ENCODE measurements at regions not wholly inside any gene's neighbourhood (a gene's known extent, or its start where the extent isn't known, plus 50 kb on each side); places are given as distances from the start of the nearest gene placed in this dataset.

DNA sequence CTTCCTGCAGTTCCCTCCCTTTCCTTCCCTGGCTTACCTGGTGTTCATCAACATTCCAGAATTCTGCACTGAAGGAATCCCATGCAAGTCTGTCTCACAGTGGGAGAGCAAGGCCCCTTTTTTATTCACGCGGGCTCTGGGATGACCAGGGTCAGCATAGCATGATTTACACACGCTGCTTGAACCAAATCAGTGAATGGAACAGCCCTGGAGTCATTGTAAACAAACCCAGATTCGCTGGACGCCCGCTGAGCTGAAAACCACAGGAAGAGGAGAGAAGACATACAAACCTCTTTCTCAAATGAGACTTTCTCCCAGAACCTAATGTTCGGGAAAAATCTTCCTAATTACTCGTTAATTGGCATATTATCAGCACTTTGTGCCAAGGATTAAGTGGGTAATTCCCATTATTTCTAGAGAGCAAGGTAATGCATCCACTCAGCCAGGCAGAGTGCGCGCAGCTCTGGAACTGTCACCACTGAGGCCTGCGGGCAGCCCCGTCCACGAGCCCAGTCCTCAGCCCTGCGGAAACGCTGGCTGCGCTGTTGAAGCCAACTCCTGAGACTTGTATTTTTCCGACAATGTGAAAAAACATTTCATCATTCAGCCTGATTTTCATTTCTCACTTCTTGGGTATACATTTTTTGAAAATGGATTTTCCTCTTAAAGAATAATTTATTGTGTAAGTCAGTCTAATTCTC is 140.0 kb downstream of the ETS2 start:
- Histone ChIP-seq H3K27me3 (ENCODE audit: control insufficient read depth in 3 of 3, insufficient read depth in 3 of 3, low read length in 3 of 3) (no peaks in the 10 kb centered on the region), H3K4me3 (ENCODE audit: low read length in 3 of 3) (no peak overlapping the region), H3K9ac (ENCODE audit: low read depth in 1 of 3, low read length in 3 of 3) (no peak overlapping the region), H3K27ac (ENCODE audit: low read depth, low read length) (no peak overlapping the region), H3K36me3 (ENCODE audit: control insufficient read depth in 3 of 3, insufficient read depth in 3 of 3, low read length in 3 of 3) (no peaks in the 10 kb centered on the region), H3K9me3 (ENCODE audit: control insufficient read depth in 3 of 3, low read length in 3 of 3) (no peaks in the 10 kb centered on the region), H3K4me1 (ENCODE audit: control insufficient read depth in 3 of 3, insufficient read depth in 3 of 3, low read length in 3 of 3) (no peaks in the 10 kb centered on the region)

DNA sequence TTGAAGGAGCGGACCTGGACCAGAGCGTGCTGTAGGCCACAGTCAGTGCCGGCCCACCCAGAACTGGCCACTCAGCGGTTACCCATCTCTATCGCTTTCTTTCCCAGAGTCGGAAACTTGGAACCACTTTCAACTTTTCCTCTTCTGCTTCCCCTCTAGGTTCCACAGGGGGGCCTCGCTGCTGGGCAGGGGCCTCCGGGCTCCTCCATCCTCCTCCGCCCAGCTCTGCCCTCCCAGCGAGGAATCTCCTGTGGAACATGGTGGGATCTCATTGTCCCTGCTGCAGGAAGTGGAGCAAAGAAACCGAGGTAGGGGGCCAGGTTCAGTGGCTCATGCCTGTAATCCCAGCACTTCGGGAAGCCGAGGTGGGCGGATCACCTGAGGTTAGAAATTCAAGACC is 139.2 kb downstream of the ETS2 start:
- no peaks in the 10 kb centered on the region for H3K4me1 ChIP-seq (ENCODE audit: control insufficient read depth in 3 of 3, insufficient read depth in 3 of 3, low read length in 3 of 3)
- H3K9me3 ChIP-seq (ENCODE audit: control insufficient read depth in 3 of 3, low read length in 3 of 3) = no peaks in the 10 kb centered on the region
- H3K9ac ChIP-seq (ENCODE audit: low read depth in 1 of 3, low read length in 3 of 3) = no peak overlapping the region
- H3K27ac ChIP-seq (ENCODE audit: low read depth, low read length) = no peak overlapping the region
- no peak overlapping the region for H3K4me3 ChIP-seq (ENCODE audit: low read length in 3 of 3)
- no peaks in the 10 kb centered on the region for H3K27me3 ChIP-seq (ENCODE audit: control insufficient read depth in 3 of 3, insufficient read depth in 3 of 3, low read length in 3 of 3)
- H3K36me3 ChIP-seq (ENCODE audit: control insufficient read depth in 3 of 3, insufficient read depth in 3 of 3, low read length in 3 of 3) = no peaks in the 10 kb centered on the region

DNA sequence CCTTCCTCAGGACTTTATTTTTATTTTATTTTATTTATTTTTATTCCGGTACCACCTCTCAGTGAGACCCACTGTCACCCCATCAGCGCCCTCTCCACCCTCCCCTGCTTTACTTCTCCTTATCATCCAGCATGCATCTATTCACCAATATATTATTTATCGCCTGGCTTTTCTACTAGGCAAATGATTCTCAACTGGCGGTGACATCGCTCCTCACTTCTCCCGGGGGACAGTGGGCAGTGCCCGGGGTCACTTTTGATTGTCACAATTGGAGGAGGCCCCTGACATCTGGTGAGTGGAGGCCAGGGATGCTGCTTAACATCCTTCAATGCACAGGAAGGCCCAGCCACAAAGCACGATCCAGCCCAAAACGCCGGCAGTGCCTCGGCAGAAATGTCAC is 138.7 kb downstream of the ETS2 start:
- H3K36me3 ChIP-seq (ENCODE audit: control insufficient read depth in 3 of 3, insufficient read depth in 3 of 3, low read length in 3 of 3) = no peaks in the 10 kb centered on the region
- H3K27me3 ChIP-seq (ENCODE audit: control insufficient read depth in 3 of 3, insufficient read depth in 3 of 3, low read length in 3 of 3) = no peaks in the 10 kb centered on the region
- H3K27ac ChIP-seq (ENCODE audit: low read depth, low read length) = no peak overlapping the region
- no peak overlapping the region for H3K4me3 ChIP-seq (ENCODE audit: low read length in 3 of 3)
- H3K9ac ChIP-seq (ENCODE audit: low read depth in 1 of 3, low read length in 3 of 3) = no peak overlapping the region
- no peaks in the 10 kb centered on the region for H3K9me3 ChIP-seq (ENCODE audit: control insufficient read depth in 3 of 3, low read length in 3 of 3)
- H3K4me1 ChIP-seq (ENCODE audit: control insufficient read depth in 3 of 3, insufficient read depth in 3 of 3, low read length in 3 of 3) = no peaks in the 10 kb centered on the region

DNA sequence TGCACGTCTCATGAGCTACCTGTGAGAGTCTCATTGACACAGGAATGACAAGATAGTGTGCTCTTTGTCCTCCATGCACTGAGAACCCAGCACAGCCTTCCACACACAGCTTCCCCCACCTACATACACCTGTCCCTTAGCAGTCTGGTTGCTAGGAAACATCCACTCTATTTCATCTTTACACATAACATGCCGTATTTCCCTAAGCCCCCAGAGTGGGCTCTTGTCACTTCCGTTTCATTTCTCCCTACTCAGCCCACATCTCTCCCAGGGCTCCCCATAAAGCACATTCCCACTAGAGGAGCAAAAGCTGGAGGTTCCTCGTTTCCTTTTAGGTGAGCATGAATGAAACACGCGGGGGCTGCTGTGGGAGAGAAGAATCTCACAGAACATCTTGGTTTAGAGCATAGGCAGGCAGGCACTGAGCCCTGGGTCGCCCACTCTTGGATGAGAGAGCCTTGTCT is 137.1 kb downstream of the ETS2 start:
- H3K9me3 ChIP-seq (ENCODE audit: control insufficient read depth in 3 of 3, low read length in 3 of 3) = no peaks in the 10 kb centered on the region
- H3K4me1 ChIP-seq (ENCODE audit: control insufficient read depth in 3 of 3, insufficient read depth in 3 of 3, low read length in 3 of 3) = no peaks in the 10 kb centered on the region
- no peak overlapping the region for H3K4me3 ChIP-seq (ENCODE audit: low read length in 3 of 3)
- H3K36me3 ChIP-seq (ENCODE audit: control insufficient read depth in 3 of 3, insufficient read depth in 3 of 3, low read length in 3 of 3) = no peaks in the 10 kb centered on the region
- no peaks in the 10 kb centered on the region for H3K27me3 ChIP-seq (ENCODE audit: control insufficient read depth in 3 of 3, insufficient read depth in 3 of 3, low read length in 3 of 3)
- H3K27ac ChIP-seq (ENCODE audit: low read depth, low read length) = no peak overlapping the region
- no peak overlapping the region for H3K9ac ChIP-seq (ENCODE audit: low read depth in 1 of 3, low read length in 3 of 3)

DNA sequence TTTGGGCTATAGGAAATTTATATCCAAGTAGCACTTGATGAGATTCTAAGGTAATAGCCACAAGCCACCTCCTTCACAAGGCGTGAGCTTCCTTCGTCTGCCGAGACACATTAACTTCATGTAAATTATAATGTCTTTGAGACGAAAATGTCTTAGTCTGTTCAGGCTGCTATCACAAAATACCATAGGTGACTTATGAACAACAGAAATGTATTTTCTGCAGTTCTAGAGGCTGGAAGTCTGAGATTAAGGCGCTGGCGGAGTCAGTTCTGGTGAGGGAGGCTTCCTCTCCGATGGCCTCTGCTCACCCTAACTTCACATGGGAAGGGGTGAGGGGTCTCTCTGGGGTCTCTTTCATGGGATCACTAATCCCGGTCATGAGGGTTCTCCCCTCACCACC is 133.0 kb downstream of the ETS2 start:
- no peaks in the 10 kb centered on the region for H3K9me3 ChIP-seq (ENCODE audit: control insufficient read depth in 3 of 3, low read length in 3 of 3)
- no peaks in the 10 kb centered on the region for H3K27me3 ChIP-seq (ENCODE audit: control insufficient read depth in 3 of 3, insufficient read depth in 3 of 3, low read length in 3 of 3)
- no peaks in the 10 kb centered on the region for H3K36me3 ChIP-seq (ENCODE audit: control insufficient read depth in 3 of 3, insufficient read depth in 3 of 3, low read length in 3 of 3)
- no peak overlapping the region for H3K27ac ChIP-seq (ENCODE audit: low read depth, low read length)
- H3K4me3 ChIP-seq (ENCODE audit: low read length in 3 of 3) = no peak overlapping the region
- H3K4me1 ChIP-seq (ENCODE audit: control insufficient read depth in 3 of 3, insufficient read depth in 3 of 3, low read length in 3 of 3) = no peaks in the 10 kb centered on the region
- H3K9ac ChIP-seq (ENCODE audit: low read depth in 1 of 3, low read length in 3 of 3) = no peak overlapping the region

- no peaks in the 10 kb centered on the region for H3K36me3 ChIP-seq (ENCODE audit: control insufficient read depth in 3 of 3, insufficient read depth in 3 of 3, low read length in 3 of 3)
- H3K27ac ChIP-seq (ENCODE audit: low read depth, low read length) = no peak overlapping the region
- no peak overlapping the region for H3K9ac ChIP-seq (ENCODE audit: low read depth in 1 of 3, low read length in 3 of 3)
- no peak overlapping the region for H3K4me3 ChIP-seq (ENCODE audit: low read length in 3 of 3)
- H3K4me1 ChIP-seq (ENCODE audit: control insufficient read depth in 3 of 3, insufficient read depth in 3 of 3, low read length in 3 of 3) = no peaks in the 10 kb centered on the region
- no peaks in the 10 kb centered on the region for H3K27me3 ChIP-seq (ENCODE audit: control insufficient read depth in 3 of 3, insufficient read depth in 3 of 3, low read length in 3 of 3)
- no peaks in the 10 kb centered on the region for H3K9me3 ChIP-seq (ENCODE audit: control insufficient read depth in 3 of 3, low read length in 3 of 3)
These were observed 132.6 kb downstream of the ETS2 start for GRCh38 chr21:38938343-38938742.

- no peak overlapping the region for H3K4me3 ChIP-seq (ENCODE audit: low read length in 3 of 3)
- no peaks in the 10 kb centered on the region for H3K27me3 ChIP-seq (ENCODE audit: control insufficient read depth in 3 of 3, insufficient read depth in 3 of 3, low read length in 3 of 3)
- no peaks in the 10 kb centered on the region for H3K9me3 ChIP-seq (ENCODE audit: control insufficient read depth in 3 of 3, low read length in 3 of 3)
- no peak overlapping the region for H3K9ac ChIP-seq (ENCODE audit: low read depth in 1 of 3, low read length in 3 of 3)
- H3K4me1 ChIP-seq (ENCODE audit: control insufficient read depth in 3 of 3, insufficient read depth in 3 of 3, low read length in 3 of 3) = no peaks in the 10 kb centered on the region
- H3K27ac ChIP-seq (ENCODE audit: low read depth, low read length) = no peak overlapping the region
- no peaks in the 10 kb centered on the region for H3K36me3 ChIP-seq (ENCODE audit: control insufficient read depth in 3 of 3, insufficient read depth in 3 of 3, low read length in 3 of 3)
These were observed 132.1 kb downstream of the ETS2 start for GRCh38 chr21:38937844-38938243.

GRCh38 chr21:38937286-38937790 is 131.6 kb downstream of the ETS2 start:
- Histone ChIP-seq H3K36me3 (ENCODE audit: control insufficient read depth in 3 of 3, insufficient read depth in 3 of 3, low read length in 3 of 3) (no peaks in the 10 kb centered on the region), H3K4me3 (ENCODE audit: low read length in 3 of 3) (no peak overlapping the region), H3K27ac (ENCODE audit: low read depth, low read length) (no peak overlapping the region), H3K4me1 (ENCODE audit: control insufficient read depth in 3 of 3, insufficient read depth in 3 of 3, low read length in 3 of 3) (no peaks in the 10 kb centered on the region), H3K9me3 (ENCODE audit: control insufficient read depth in 3 of 3, low read length in 3 of 3) (no peaks in the 10 kb centered on the region), H3K9ac (ENCODE audit: low read depth in 1 of 3, low read length in 3 of 3) (no peak overlapping the region), H3K27me3 (ENCODE audit: control insufficient read depth in 3 of 3, insufficient read depth in 3 of 3, low read length in 3 of 3) (no peaks in the 10 kb centered on the region)

DNA sequence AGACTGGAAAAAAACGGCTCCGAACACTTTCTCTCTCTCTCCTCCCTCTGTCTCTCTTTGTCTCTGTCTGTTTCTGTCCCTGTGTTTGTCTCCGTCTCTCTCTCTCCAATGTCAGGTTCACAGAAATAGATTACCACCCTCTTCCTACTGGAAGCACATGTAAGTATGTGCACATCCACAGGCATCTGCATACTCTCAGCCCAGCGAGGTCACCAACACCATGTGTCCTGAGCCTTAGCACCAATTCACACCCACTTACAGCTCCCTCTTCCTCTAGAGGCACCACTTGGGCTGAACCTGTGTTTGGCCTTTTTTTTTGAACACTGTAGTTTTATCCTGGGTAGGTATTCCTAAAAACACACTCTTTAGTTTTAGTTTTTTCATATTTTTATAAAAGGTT is 130.5 kb downstream of the ETS2 start:
- no peak overlapping the region for H3K27ac ChIP-seq (ENCODE audit: low read depth, low read length)
- no peak overlapping the region for H3K9ac ChIP-seq (ENCODE audit: low read depth in 1 of 3, low read length in 3 of 3)
- no peaks in the 10 kb centered on the region for H3K36me3 ChIP-seq (ENCODE audit: control insufficient read depth in 3 of 3, insufficient read depth in 3 of 3, low read length in 3 of 3)
- no peak overlapping the region for H3K4me3 ChIP-seq (ENCODE audit: low read length in 3 of 3)
- H3K27me3 ChIP-seq (ENCODE audit: control insufficient read depth in 3 of 3, insufficient read depth in 3 of 3, low read length in 3 of 3) = no peaks in the 10 kb centered on the region
- H3K9me3 ChIP-seq (ENCODE audit: control insufficient read depth in 3 of 3, low read length in 3 of 3) = no peaks in the 10 kb centered on the region
- H3K4me1 ChIP-seq (ENCODE audit: control insufficient read depth in 3 of 3, insufficient read depth in 3 of 3, low read length in 3 of 3) = no peaks in the 10 kb centered on the region

GRCh38 chr21:38933731-38934130 is 128.0 kb downstream of the ETS2 start:
- no peaks in the 10 kb centered on the region for H3K36me3 ChIP-seq (ENCODE audit: control insufficient read depth in 3 of 3, insufficient read depth in 3 of 3, low read length in 3 of 3)
- H3K27me3 ChIP-seq (ENCODE audit: control insufficient read depth in 3 of 3, insufficient read depth in 3 of 3, low read length in 3 of 3) = no peaks in the 10 kb centered on the region
- no peak overlapping the region for H3K4me3 ChIP-seq (ENCODE audit: low read length in 3 of 3)
- no peaks in the 10 kb centered on the region for H3K4me1 ChIP-seq (ENCODE audit: control insufficient read depth in 3 of 3, insufficient read depth in 3 of 3, low read length in 3 of 3)
- H3K27ac ChIP-seq (ENCODE audit: low read depth, low read length) = no peak overlapping the region
- H3K9ac ChIP-seq (ENCODE audit: low read depth in 1 of 3, low read length in 3 of 3) = no peak overlapping the region
- peaks cover 0 to 3% (median 0%) of the 10 kb centered on the region in 3 donors for H3K9me3 ChIP-seq (ENCODE audit: control insufficient read depth in 3 of 3, low read length in 3 of 3)
